CD4-positive, alpha-beta T cell treated with Interferon alpha-2 for 1 hour (primary cell): ENCODE measurements at regions not wholly inside any gene's neighbourhood (a gene's known extent, or its start where the extent isn't known, plus 50 kb on each side); places are given as distances from the start of the nearest gene placed in this dataset.
"Not testable (repeated sequence)": the region's sequence is repeated elsewhere in the genome, so short reads cannot be mapped to it uniquely, and the experiment has no call there.

Source experiments
- DNase-seq, 2 donors: peaks; one replicate each; pipeline ENCODE4 v3.0.0-alpha.2; 2020 to 2022

- DNase-seq, result no peak
Measured at GRCh38 chr5:115469904-115470516, 74.6 kb downstream of the FEM1C start.

GRCh38 chr5:115467628-115468027, 76.9 kb downstream of the FEM1C start:
- DNase-seq, result no peak

- no peak for DNase-seq
Measured at GRCh38 chr5:115465431-115465830, 79.1 kb downstream of the FEM1C start.

- DNase-seq, result no peak
Measured at GRCh38 chr5:115463983-115464382, 80.6 kb downstream of the FEM1C start.

GRCh38 chr5:115461506-115462290, 82.9 kb downstream of the FEM1C start:
- DNase-seq, result no peak

- DNase-seq, result no peak
Measured at GRCh38 chr5:115461093-115461492, 83.5 kb downstream of the FEM1C start.

DNA sequence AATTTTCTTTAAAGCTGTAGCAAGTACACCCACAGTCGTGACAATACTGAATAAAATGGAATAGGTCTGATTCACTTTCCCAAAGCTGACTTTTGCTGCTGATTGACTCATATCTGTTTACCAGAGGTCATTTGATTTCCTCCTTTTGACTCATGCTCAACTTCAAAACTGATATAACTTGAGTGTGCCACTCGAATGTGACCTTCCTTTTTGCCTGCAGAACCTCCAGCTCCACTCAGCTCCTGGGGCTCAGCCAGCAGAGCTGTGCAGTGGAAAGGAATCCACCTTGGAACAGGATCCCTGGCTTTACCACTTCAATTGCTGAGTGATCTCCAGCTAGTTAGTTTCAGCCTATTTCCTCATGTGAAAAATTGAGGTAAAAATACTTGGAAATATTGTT, 84.1 kb downstream of the FEM1C start:
- DNase-seq, result peak in 1 of 2 donors; percentile 14

DNA sequence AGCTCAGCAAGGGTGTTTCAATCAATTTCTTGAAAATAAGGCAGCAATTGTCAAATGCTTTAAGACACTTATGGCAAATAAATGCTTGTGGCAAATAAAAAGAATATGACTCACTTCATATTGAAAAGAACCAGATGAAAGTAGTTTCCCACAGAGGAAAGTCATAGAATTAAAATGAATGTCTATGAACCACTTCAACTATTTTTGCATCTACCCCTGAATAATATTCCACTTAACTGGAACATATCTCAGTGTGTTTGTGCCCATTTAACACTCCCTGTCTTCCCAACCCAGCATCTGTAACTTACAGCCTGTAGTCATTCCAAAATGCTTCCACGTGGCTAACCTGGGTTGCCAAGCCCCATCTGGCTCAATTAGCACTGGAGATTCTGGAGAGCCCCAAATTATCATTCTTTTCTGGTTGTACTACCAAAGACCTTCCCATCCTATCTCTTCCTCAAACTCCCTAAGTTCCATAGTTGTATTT, 84.7 kb downstream of the FEM1C start:
- no peak for DNase-seq

DNA sequence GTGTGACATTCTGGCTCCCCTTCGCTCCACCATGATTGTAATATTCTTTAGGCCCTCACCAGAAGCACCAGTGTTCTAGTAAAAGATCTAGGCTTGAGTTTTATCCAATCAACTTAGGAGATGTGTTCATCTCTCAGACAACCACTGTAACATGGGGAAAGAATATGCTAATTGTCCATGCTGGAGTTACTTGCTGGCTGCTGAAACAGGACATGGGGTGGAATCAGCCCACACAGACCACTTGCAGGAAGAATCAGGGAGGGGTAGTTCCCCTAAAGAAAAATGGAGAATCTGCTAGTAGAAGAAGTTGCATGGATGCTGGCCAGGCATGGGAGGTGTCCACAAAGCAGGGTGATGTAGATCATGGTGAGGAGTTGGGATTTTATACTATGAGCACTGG, 86.2 kb downstream of the FEM1C start:
- DNase-seq, result no peak

GRCh38 chr5:115458003-115458409, 86.6 kb downstream of the FEM1C start:
- DNase-seq, result no peak

GRCh38 chr5:115457571-115457970, 87.0 kb downstream of the FEM1C start:
- DNase-seq, result no peak

DNA sequence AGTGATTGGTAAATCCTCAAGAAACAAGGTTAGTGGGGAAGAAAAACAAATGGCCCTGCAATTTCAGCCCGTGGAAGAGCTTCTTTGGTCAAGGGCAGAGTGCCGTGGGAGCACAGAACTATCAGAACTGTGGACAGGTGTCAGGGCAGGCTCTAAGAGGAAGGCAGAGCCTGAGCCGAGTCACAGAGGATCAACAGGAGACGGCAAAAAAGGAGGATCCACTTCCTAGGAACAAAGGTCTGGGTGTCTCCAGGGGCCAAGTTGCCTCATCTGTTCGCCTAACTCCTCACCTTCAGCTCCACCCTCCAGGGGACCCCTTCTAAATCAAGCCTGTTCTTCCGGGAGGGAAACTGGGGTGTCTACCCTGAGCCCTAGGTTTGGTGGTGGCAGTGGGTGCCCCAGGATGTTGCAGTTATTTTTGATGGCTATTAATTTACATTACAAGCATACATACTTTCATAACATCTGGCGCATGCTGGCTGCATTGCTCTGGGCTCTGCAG, 88.0 kb downstream of the FEM1C start:
- no peak for DNase-seq

- no peak for DNase-seq
Measured at GRCh38 chr5:115456056-115456455, 88.5 kb downstream of the FEM1C start.

DNA sequence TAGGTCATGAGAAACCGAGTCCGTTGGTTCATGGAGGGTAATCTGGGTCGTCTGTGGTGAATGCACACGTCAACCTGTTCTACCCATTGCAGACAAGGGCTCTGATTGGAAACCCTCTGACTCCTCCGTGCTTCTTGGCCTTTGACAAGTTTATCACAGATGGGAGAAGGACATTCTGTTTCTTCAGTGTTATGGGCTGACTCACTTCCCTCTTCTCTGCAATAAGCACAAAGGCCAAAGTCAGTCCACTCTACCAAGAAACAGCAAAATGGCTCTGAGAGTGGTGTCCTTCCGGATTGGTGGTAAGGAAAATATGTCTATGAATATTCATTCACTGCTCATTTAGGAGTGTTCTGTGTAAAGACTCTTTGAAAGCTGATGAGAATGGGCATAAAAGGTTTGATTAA, 89.3 kb downstream of the FEM1C start:
- DNase-seq, result no peak

- no peak for DNase-seq
Measured at GRCh38 chr5:115453391-115454095, 91.0 kb downstream of the FEM1C start.

- no peak for DNase-seq
Measured at GRCh38 chr5:115452536-115453235, 91.9 kb downstream of the FEM1C start.

DNA sequence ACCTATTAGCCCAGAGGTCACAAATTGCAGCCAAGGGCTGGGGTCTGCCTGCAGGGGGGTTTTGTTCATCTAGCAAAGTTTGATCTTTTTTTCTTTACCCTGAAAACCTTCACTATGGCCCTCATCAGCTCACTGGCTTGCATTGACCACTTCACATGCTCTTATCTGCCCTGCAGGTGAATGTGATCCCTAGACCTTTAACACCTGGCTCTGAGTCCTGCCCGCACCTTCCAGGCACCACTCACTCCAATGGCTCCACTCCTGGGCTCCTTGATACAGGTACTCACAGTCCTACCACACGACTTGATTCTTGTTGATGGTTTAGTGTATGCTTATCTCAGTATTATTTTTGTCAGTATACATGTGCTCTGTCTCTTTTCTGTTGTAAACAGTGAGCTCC, 92.5 kb downstream of the FEM1C start:
- DNase-seq, result no peak

DNA sequence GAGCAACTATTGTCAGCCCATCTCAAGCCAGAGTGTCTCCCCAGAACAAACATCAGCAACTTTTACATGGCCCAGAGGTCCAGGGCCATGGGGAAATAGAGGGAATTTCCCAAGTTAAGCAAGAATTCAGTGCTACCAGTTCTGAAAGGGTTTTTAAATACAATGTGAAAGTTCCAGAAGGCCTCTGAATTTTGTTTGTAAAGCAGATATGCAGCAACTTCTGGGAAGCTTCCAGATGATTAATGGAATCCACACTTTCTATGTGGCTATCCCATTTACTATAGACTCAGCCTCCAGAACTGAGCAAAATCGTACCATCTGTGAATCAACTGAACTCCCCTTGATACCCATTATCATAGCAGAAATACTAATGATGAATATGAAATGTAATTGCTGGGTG, 93.8 kb downstream of the FEM1C start:
- DNase-seq, result peak in 1 of 2 donors; percentile 12

DNA sequence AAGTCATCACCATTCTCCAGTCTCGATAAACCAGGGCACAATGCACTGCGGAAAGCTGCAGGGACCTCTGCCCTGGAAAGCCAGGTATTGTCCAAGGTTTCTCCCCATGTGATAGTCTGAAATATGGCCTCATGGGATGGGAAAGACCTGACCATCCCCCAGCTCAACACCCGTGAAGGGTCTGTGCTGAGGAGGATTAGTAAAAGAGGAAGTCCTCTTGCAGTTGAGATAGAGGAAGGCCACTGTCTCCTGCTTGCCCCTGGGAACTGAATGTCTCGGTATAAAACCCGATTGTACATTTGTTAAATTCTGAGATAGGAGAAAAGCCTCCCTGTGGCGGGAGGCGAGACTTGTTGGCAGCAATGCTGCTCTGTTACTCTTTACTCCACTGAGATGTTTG, 95.9 kb downstream of the FEM1C start:
- not testable (repeated sequence) for DNase-seq

- no peak for DNase-seq
Measured at GRCh38 chr5:115440782-115441451, 103.7 kb downstream of the FEM1C start.

- DNase-seq, result no peak
Measured at GRCh38 chr5:115439639-115440038, 104.9 kb downstream of the FEM1C start.

- DNase-seq, result no peak
Measured at GRCh38 chr5:115439042-115439441, 105.5 kb downstream of the FEM1C start.
